HG02678 (cell line): ENCODE measurements at regions not wholly inside any gene's neighbourhood (a gene's known extent, or its start where the extent isn't known, plus 50 kb on each side); places are given as distances from the start of the nearest gene placed in this dataset.
"Not testable (repeated sequence)": the region's sequence is repeated elsewhere in the genome, so short reads cannot be mapped to it uniquely, and the experiment has no call there.

Source experiments
- ATAC-seq: cut with Tn5 transposase; IDR thresholded peaks from one replicate; pipeline ENCODE4 v1.9.1; 2021; ENCODE audit warnings: mild to moderate bottlenecking, moderate library complexity; ENCODE audit not compliant: unreplicated experiment

- no peak for ATAC-seq
Observed at GRCh38 chr10:33795529-33795928, 461.1 kb upstream of the NRP1 start.

GRCh38 chr10:33794460-33794859, 460.0 kb upstream of the NRP1 start:
- no peak for ATAC-seq

GRCh38 chr10:33793793-33794192, 459.3 kb upstream of the NRP1 start:
- no peak for ATAC-seq

GRCh38 chr10:33791272-33791660, 456.8 kb upstream of the NRP1 start:
- no peak for ATAC-seq

GRCh38 chr10:33790521-33791271, 456.2 kb upstream of the NRP1 start:
- no peak for ATAC-seq

- no peak for ATAC-seq
Observed at GRCh38 chr10:33783557-33783956, 449.1 kb upstream of the NRP1 start.

GRCh38 chr10:33783078-33783477, 448.6 kb upstream of the NRP1 start:
- no peak for ATAC-seq

GRCh38 chr10:33781606-33782395, 447.3 kb upstream of the NRP1 start:
- ATAC-seq: no peak

GRCh38 chr10:33780961-33781360, 446.5 kb upstream of the NRP1 start:
- ATAC-seq: no peak

- no peak for ATAC-seq
Observed at GRCh38 chr10:33777223-33777622, 442.8 kb upstream of the NRP1 start.

GRCh38 chr10:33776419-33777070, 442.1 kb upstream of the NRP1 start:
- ATAC-seq: no peak

GRCh38 chr10:33774857-33775256, 440.4 kb upstream of the NRP1 start:
- ATAC-seq: no peak

GRCh38 chr10:33773886-33774480, 439.5 kb upstream of the NRP1 start:
- no peak for ATAC-seq

GRCh38 chr10:33773253-33773573, 438.7 kb upstream of the NRP1 start:
- ATAC-seq: no peak

GRCh38 chr10:33772370-33773252, 438.1 kb upstream of the NRP1 start:
- peak; percentile 65 for ATAC-seq

- not testable (repeated sequence) for ATAC-seq
Observed at GRCh38 chr10:33771856-33772255, 437.4 kb upstream of the NRP1 start.

- ATAC-seq: no peak
Observed at GRCh38 chr10:33764694-33765185, 430.3 kb upstream of the NRP1 start.

- ATAC-seq: no peak
Observed at GRCh38 chr10:33760056-33760943, 425.8 kb upstream of the NRP1 start.

GRCh38 chr10:33759191-33759590, 424.7 kb upstream of the NRP1 start:
- no peak for ATAC-seq
